ENCODE measurements at regions not wholly inside any gene's neighbourhood (a gene's known extent, or its start where the extent isn't known, plus 50 kb on each side); places are given as distances from the start of the nearest gene placed in this dataset.

- Histone ChIP-seq H3K36me3 (ENCODE audit: control insufficient read depth, insufficient read depth, low read length) (no peaks in the 10 kb centered on the region), H4K5ac (ENCODE audit: low read depth, low read length) (no peak overlapping the region), H2AFZ (replicated peaks; ENCODE audit: low read length, poor library complexity) (no peak overlapping the region), H3K27me3 (ENCODE audit: control insufficient read depth, insufficient read depth, low read length) (peaks cover 49% of the 10 kb centered on the region), H3K4ac (ENCODE audit: low read depth, low read length) (no peak overlapping the region), H4K91ac (ENCODE audit: insufficient read depth, low read depth, low read length) (no peak overlapping the region), H4K20me1 (ENCODE audit: insufficient read depth, low read length) (no peaks in the 10 kb centered on the region), H2BK20ac (ENCODE audit: low read depth, low read length) (no peak overlapping the region), H3K79me1 (ENCODE audit: low read depth in 1 of 2, low read length in 2 of 2) (no peaks in the 10 kb centered on the region), H3K9me1 (ENCODE audit: insufficient read depth, low read length) (no peaks in the 10 kb centered on the region), H3K9ac (ENCODE audit: low read depth, low read length) (no peak overlapping the region), H3K18ac (ENCODE audit: low read depth, low read length) (no peak overlapping the region), H3K9me3 (ENCODE audit: control insufficient read depth, insufficient read depth, low read length) (no peaks in the 10 kb centered on the region), H3K27ac (ENCODE audit: insufficient read depth, low read length) (no peak overlapping the region), H2BK15ac (ENCODE audit: low read depth, low read length) (no peak overlapping the region), H2BK120ac (ENCODE audit: low read depth, low read length) (no peak overlapping the region), H3K23ac (ENCODE audit: low read depth, low read length) (no peak overlapping the region), H3K4me2 (ENCODE audit: low read depth, low read length) (no peak overlapping the region), H2BK5ac (ENCODE audit: low read depth, low read length, poor library complexity, severe bottlenecking) (no peak overlapping the region), H3K14ac (replicated peaks; ENCODE audit: low read depth, low read length) (no peak overlapping the region), H3K4me1 (ENCODE audit: control insufficient read depth, insufficient read depth, low read length) (no peaks in the 10 kb centered on the region), H3K4me3 (ENCODE audit: insufficient read depth, low read depth, low read length) (no peak overlapping the region), H2AK5ac (ENCODE audit: low read depth, low read length) (no peak overlapping the region), H2AK9ac (replicated peaks; ENCODE audit: low read depth, low read length, poor library complexity) (no peak overlapping the region), H4K8ac (ENCODE audit: low read depth in 2 of 2, low read length in 2 of 2) (no peak overlapping the region), H3K56ac (ENCODE audit: extremely low read depth, insufficient read depth, low read length) (no peak overlapping the region)
- intact Hi-C loops (cut with micrococcal nuclease) (no loop called here), dilution Hi-C loops (cut with HindIII; ENCODE audit: low sequenced_read_pairs, unreplicated experiment) (no loop called here), in situ Hi-C loops (cut with MboI; ENCODE audit: low sequenced_read_pairs) (no loop called here)
- no peak for ATAC-seq (ENCODE audit: low read depth)
- CTCF ChIA-PET: no interaction called here
- no TSS peak for BruUV-seq (replicated peaks)
- no peak for DNase-seq
- POLR2A ChIA-PET (ENCODE audit: unreplicated experiment): no interaction called here
- 74% methylated on average over 3 of the region's 7 CpGs; no CpG with 5 or more reads in 1 of the 2 experiments for WGBS, 2 experiments (ENCODE audit: extremely low coverage in 2 of 2, insufficient read length in 1 of 2)
- no peak for TF ChIP-seq RCOR1 (IDR thresholded peaks at IDR 0.05; ENCODE audit: insufficient replicate concordance, low read length)
- no peak for TF ChIP-seq CEBPB (IDR thresholded peaks at IDR 0.05; ENCODE audit: low read depth, low read length)
- TF ChIP-seq USF2 (IDR thresholded peaks at IDR 0.05; ENCODE audit: low read depth, low read length): no peak
- no peak for TF ChIP-seq NFE2L2 (IDR thresholded peaks at IDR 0.05; ENCODE audit: low read depth, low read length)
- TF ChIP-seq RAD21 (IDR thresholded peaks at IDR 0.05; ENCODE audit: low read length): no peak
- no peak for TF ChIP-seq SMC3 (IDR thresholded peaks at IDR 0.05; ENCODE audit: low read depth, low read length)
- TF ChIP-seq CHD1 (IDR thresholded peaks at IDR 0.05; ENCODE audit: low read depth, low read length): no peak
- no peak for TF ChIP-seq CTCF (conservative IDR thresholded peaks at IDR 0.05; ENCODE audit: low read depth, low read length)
- TF ChIP-seq ELK1 (IDR thresholded peaks at IDR 0.05; ENCODE audit: borderline replicate concordance, low read depth, low read length): no peak
- TF ChIP-seq MAZ (IDR thresholded peaks at IDR 0.05; ENCODE audit: borderline replicate concordance, low read depth, low read length): no peak
- no peak for TF ChIP-seq MAFK (IDR thresholded peaks at IDR 0.05; ENCODE audit: low read depth, low read length)
- TF ChIP-seq POLR2A (IDR thresholded peaks at IDR 0.05; ENCODE audit: low read depth, low read length): no peak
- no peak for TF ChIP-seq RFX5 (IDR thresholded peaks at IDR 0.05; ENCODE audit: low read depth, low read length)
- TF ChIP-seq BHLHE40 (IDR thresholded peaks at IDR 0.05; ENCODE audit: low read depth, low read length): no peak
- TF ChIP-seq MXI1 (IDR thresholded peaks at IDR 0.05; ENCODE audit: borderline replicate concordance, low read depth, low read length): no peak
Observed at GRCh38 chr6:3631877-3632276, 119.6 kb downstream of the PXDC1 start.
